A549 (cell line): ENCODE measurements at regions not wholly inside any gene's neighbourhood (a gene's known extent, or its start where the extent isn't known, plus 50 kb on each side); places are given as distances from the start of the nearest gene placed in this dataset.

Experiments used
- KDM1A ChIP-seq: fragments of 200-600 bp; sonication (generic); IDR thresholded peaks from 2 replicates; pipeline ENCODE4 v1.6.1; 2016; ENCODE audit warnings: low read depth, mild to moderate bottlenecking
- POLR2A ChIP-seq: IDR thresholded peaks from 2 replicates; pipeline ENCODE4 v1.6.1; 2012; ENCODE audit warnings: mild to moderate bottlenecking, low read length
- RAD21 ChIP-seq, 2 experiments: fragments of >200 bp in 1 of 2; sonication (Bioruptor Twin) in 1 of 2; formaldehyde crosslinking in 1 of 2; IDR thresholded peaks in 1 of 2; conservative IDR thresholded peaks in 1 of 2; 2 replicates in 1 of 2; 3 replicates in 1 of 2; pipeline ENCODE4 v1.6.1; 2012 to 2018; ENCODE audit warnings: inconsistent platforms in 1 of 2
- RNF2 ChIP-seq: fragments of 200-600 bp; sonication (generic); IDR thresholded peaks from 2 replicates; pipeline ENCODE4 v1.6.1; 2016; ENCODE audit warnings: low read depth, mild to moderate bottlenecking, antibody characterized with exemption, moderate library complexity, borderline replicate concordance
- TF ChIP-seq, protein P1 (sequence below): fragments of >200 bp; sonication (Bioruptor Twin); formaldehyde crosslinking; IDR thresholded peaks from 3 replicates; pipeline ENCODE4 v1.5.1; 2016

DNA sequence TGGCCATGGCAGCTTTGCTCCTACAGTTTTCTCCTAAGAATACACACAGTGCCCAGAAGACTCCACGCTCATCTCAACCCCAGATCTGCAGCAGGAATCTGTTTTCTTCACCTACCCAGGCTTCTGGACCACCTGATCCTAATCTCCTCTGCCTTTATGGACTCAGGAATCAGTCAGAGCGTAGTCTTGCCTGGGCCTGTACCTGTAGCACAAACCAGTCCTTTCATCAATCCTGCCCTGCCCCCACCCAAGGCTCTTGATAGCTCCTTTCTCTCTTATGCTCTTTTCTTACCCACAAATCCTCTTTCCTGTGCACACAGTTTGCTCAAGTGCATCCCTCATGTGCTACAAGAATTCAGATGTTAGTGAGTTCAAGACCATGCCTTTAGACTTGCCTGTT is 89.7 kb downstream of the ZNF718 start:
- TF ChIP-seq POLR2A = no peak
- TF ChIP-seq KDM1A = no peak
- no peak for TF ChIP-seq RAD21 (conservative IDR thresholded peaks at IDR 0.05 in 1 of 2, IDR thresholded peaks at IDR 0.05 in 1 of 2)
- no peak for TF ChIP-seq RNF2
- TF ChIP-seq, protein P1, sequence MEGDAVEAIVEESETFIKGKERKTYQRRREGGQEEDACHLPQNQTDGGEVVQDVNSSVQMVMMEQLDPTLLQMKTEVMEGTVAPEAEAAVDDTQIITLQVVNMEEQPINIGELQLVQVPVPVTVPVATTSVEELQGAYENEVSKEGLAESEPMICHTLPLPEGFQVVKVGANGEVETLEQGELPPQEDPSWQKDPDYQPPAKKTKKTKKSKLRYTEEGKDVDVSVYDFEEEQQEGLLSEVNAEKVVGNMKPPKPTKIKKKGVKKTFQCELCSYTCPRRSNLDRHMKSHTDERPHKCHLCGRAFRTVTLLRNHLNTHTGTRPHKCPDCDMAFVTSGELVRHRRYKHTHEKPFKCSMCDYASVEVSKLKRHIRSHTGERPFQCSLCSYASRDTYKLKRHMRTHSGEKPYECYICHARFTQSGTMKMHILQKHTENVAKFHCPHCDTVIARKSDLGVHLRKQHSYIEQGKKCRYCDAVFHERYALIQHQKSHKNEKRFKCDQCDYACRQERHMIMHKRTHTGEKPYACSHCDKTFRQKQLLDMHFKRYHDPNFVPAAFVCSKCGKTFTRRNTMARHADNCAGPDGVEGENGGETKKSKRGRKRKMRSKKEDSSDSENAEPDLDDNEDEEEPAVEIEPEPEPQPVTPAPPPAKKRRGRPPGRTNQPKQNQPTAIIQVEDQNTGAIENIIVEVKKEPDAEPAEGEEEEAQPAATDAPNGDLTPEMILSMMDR = no peak
